PC-3 (cell line): ENCODE measurements at regions not wholly inside any gene's neighbourhood (a gene's known extent, or its start where the extent isn't known, plus 50 kb on each side); places are given as distances from the start of the nearest gene placed in this dataset.

Source experiments
- EZH2 ChIP-seq: fragments of 300-600 bp; sonication (generic); IDR thresholded peaks from one replicate; pipeline ENCODE4 v1.6.1; 2017; ENCODE audit warnings: antibody characterized with exemption, mild to moderate bottlenecking, low read length; ENCODE audit not compliant: unreplicated experiment
- EZH2phosphoT487 ChIP-seq: fragments of 300-600 bp; sonication (generic); IDR thresholded peaks from 2 replicates; pipeline ENCODE4 v1.6.1; 2018; ENCODE audit warnings: mild to moderate bottlenecking, antibody characterized with exemption, low read length, borderline replicate concordance
- TF ChIP-seq, protein P1 (sequence below): fragments of 300-600 bp; sonication (generic); conservative IDR thresholded peaks from 2 replicates; pipeline ENCODE4 v1.5.1; 2017; ENCODE audit warnings: antibody characterized with exemption, low read depth, mild to moderate bottlenecking, low read length

DNA sequence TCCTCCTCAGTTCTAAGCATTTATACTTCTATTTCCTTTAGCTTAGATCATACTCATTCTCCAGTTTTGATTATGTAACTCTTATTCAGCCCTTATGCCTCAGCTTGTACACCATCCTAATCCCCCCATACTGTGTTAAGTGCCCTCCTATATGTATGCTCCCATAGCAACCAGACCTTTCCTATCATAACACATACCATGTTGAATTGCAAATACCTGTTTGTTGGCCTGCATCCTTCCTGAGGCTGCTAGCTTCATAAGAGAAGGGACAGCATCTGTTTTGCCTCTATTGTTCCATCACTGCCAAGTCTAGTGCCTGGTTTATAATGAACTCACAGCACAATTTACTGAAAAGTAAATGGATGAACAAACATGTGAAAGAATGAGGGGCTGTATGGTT lies 443.7 kb downstream of the CENPC start:
- TF ChIP-seq, protein P1, sequence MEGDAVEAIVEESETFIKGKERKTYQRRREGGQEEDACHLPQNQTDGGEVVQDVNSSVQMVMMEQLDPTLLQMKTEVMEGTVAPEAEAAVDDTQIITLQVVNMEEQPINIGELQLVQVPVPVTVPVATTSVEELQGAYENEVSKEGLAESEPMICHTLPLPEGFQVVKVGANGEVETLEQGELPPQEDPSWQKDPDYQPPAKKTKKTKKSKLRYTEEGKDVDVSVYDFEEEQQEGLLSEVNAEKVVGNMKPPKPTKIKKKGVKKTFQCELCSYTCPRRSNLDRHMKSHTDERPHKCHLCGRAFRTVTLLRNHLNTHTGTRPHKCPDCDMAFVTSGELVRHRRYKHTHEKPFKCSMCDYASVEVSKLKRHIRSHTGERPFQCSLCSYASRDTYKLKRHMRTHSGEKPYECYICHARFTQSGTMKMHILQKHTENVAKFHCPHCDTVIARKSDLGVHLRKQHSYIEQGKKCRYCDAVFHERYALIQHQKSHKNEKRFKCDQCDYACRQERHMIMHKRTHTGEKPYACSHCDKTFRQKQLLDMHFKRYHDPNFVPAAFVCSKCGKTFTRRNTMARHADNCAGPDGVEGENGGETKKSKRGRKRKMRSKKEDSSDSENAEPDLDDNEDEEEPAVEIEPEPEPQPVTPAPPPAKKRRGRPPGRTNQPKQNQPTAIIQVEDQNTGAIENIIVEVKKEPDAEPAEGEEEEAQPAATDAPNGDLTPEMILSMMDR, result no peak
- TF ChIP-seq EZH2 (no peak), EZH2phosphoT487 (no peak)
